HEK293T (cell line): ENCODE measurements at regions not wholly inside any gene's neighbourhood (a gene's known extent, or its start where the extent isn't known, plus 50 kb on each side); places are given as distances from the start of the nearest gene placed in this dataset.

Experiments
- ARNT ChIP-seq: fragments of 450-650 bp; IDR thresholded peaks from 2 replicates; pipeline ENCODE4 v1.6.1; 2017; ENCODE audit warnings: mild to moderate bottlenecking
- BHLHE40 ChIP-seq: fragments of 450-650 bp; IDR thresholded peaks from 2 replicates; pipeline ENCODE4 v1.6.1; 2016; ENCODE audit warnings: mild to moderate bottlenecking, moderate library complexity, borderline replicate concordance
- ELF4 ChIP-seq: fragments of 450-650 bp; IDR thresholded peaks from 2 replicates; pipeline ENCODE4 v1.6.1; 2017; ENCODE audit warnings: antibody characterized with exemption
- FOXA1 ChIP-seq: fragments of 450-650 bp; IDR thresholded peaks from 2 replicates; pipeline ENCODE4 v1.6.1; 2016; ENCODE audit warnings: mild to moderate bottlenecking
- FOXM1 ChIP-seq: fragments of 450-650 bp; IDR thresholded peaks from 2 replicates; pipeline ENCODE4 v1.6.1; 2017; ENCODE audit warnings: mild to moderate bottlenecking, borderline replicate concordance
- HDGF ChIP-seq: fragments of 450-650 bp; IDR thresholded peaks from 2 replicates; pipeline ENCODE4 v1.6.1; 2017; ENCODE audit warnings: antibody characterized with exemption, borderline replicate concordance
- SP1 ChIP-seq: fragments of 450-650 bp; IDR thresholded peaks from 2 replicates; pipeline ENCODE4 v1.6.1; 2017
- SUZ12 ChIP-seq: fragments of 450-650 bp; IDR thresholded peaks from 2 replicates; pipeline ENCODE4 v1.6.1; 2016; ENCODE audit warnings: mild to moderate bottlenecking
- TARDBP ChIP-seq: fragments of 450-650 bp; IDR thresholded peaks from 2 replicates; pipeline ENCODE4 v1.6.1; 2016
- ZNF384 ChIP-seq: fragments of 450-650 bp; IDR thresholded peaks from 2 replicates; pipeline ENCODE4 v1.6.1; 2016

DNA sequence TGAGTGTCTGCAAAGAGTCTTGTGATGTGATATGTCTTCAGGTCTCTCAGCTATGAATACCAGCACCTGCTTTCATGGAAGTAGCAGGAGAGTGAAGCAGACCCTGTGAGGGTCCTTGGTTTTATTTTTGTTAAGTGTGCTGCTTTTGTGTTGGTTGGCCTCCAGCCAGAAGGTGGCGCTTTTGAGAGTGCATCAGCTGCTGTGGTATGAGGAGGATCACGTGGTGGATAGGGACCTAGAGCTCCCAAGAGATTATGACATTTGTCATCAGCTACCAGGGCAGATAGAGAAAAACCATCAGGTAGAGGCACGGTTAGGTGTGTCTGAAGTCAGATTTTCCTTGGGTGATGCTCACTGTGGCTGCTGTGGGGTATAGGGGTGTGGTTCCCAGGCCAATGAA lies 1232.1 kb downstream of the MRPL39 start:
- TF ChIP-seq BHLHE40 (no peak), ELF4 (no peak), ZNF384 (no peak), SUZ12 (no peak), SP1 (no peak), FOXM1 (no peak), FOXA1 (no peak), HDGF (no peak), TARDBP (no peak), ARNT (no peak)
